Neural cell (in vitro differentiated cells): ENCODE measurements at regions not wholly inside any gene's neighbourhood (a gene's known extent, or its start where the extent isn't known, plus 50 kb on each side); places are given as distances from the start of the nearest gene placed in this dataset.

Experiments
- EP300 ChIP-seq: fragments of 450-650 bp; conservative IDR thresholded peaks from 2 replicates; pipeline ENCODE4 v1.6.1; 2014; ENCODE audit warnings: antibody characterized with exemption, mild to moderate bottlenecking, moderate library complexity; ENCODE audit not compliant: poor library complexity, severe bottlenecking
- EZH2 ChIP-seq: fragments of 200-600, 300-800 bp; shearing (Covaris generic), sonication (generic); IDR thresholded peaks from 2 replicates; pipeline ENCODE4 v1.6.1; 2014; ENCODE audit warnings: antibody characterized with exemption, low read length, borderline replicate concordance, mild to moderate bottlenecking; ENCODE audit not compliant: insufficient read depth, poor library complexity, severe bottlenecking
- POLR2AphosphoS5 ChIP-seq: IDR thresholded peaks from 2 replicates; pipeline ENCODE4 v1.6.1; 2012
- RAD21 ChIP-seq: fragments of 450-650 bp; conservative IDR thresholded peaks from 2 replicates; pipeline ENCODE4 v1.6.1; 2014; ENCODE audit warnings: antibody characterized with exemption, mild to moderate bottlenecking, moderate library complexity
- TF ChIP-seq, protein P1 (sequence below): fragments of 450-650 bp; IDR thresholded peaks from 2 replicates; pipeline ENCODE4 v1.5.1; 2014; ENCODE audit warnings: antibody characterized with exemption, mild to moderate bottlenecking, moderate library complexity; ENCODE audit not compliant: poor library complexity, severe bottlenecking
- TF ChIP-seq, protein P2 (sequence below): IDR thresholded peaks from 2 replicates; pipeline ENCODE4 v1.6.1; 2012; ENCODE audit warnings: borderline replicate concordance

DNA sequence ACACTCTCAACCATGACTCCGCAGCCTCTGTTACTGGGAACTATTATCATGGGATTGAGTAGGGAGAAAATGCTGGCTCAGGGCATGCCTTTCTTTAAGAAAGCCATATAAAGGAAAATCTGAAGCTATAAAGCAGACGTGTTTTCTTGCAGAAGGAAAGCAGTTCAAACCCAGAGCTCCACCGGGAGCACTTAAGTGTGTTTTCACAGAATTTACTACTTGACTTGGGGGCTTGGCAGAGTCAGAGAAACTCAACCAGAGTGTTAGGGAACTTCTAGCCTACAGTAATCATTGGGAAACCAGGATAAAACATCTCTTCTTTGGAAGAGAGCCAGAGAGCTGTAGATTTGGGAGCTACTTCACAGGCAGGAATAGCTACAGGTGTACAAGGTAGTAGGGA is 283.4 kb upstream of the ADRA1B start:
- TF ChIP-seq POLR2AphosphoS5 (no peak), EZH2 (no peak), EP300 (no peak), RAD21 (no peak)
- TF ChIP-seq, protein P1, sequence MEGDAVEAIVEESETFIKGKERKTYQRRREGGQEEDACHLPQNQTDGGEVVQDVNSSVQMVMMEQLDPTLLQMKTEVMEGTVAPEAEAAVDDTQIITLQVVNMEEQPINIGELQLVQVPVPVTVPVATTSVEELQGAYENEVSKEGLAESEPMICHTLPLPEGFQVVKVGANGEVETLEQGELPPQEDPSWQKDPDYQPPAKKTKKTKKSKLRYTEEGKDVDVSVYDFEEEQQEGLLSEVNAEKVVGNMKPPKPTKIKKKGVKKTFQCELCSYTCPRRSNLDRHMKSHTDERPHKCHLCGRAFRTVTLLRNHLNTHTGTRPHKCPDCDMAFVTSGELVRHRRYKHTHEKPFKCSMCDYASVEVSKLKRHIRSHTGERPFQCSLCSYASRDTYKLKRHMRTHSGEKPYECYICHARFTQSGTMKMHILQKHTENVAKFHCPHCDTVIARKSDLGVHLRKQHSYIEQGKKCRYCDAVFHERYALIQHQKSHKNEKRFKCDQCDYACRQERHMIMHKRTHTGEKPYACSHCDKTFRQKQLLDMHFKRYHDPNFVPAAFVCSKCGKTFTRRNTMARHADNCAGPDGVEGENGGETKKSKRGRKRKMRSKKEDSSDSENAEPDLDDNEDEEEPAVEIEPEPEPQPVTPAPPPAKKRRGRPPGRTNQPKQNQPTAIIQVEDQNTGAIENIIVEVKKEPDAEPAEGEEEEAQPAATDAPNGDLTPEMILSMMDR: no peak
- TF ChIP-seq, protein P2, sequence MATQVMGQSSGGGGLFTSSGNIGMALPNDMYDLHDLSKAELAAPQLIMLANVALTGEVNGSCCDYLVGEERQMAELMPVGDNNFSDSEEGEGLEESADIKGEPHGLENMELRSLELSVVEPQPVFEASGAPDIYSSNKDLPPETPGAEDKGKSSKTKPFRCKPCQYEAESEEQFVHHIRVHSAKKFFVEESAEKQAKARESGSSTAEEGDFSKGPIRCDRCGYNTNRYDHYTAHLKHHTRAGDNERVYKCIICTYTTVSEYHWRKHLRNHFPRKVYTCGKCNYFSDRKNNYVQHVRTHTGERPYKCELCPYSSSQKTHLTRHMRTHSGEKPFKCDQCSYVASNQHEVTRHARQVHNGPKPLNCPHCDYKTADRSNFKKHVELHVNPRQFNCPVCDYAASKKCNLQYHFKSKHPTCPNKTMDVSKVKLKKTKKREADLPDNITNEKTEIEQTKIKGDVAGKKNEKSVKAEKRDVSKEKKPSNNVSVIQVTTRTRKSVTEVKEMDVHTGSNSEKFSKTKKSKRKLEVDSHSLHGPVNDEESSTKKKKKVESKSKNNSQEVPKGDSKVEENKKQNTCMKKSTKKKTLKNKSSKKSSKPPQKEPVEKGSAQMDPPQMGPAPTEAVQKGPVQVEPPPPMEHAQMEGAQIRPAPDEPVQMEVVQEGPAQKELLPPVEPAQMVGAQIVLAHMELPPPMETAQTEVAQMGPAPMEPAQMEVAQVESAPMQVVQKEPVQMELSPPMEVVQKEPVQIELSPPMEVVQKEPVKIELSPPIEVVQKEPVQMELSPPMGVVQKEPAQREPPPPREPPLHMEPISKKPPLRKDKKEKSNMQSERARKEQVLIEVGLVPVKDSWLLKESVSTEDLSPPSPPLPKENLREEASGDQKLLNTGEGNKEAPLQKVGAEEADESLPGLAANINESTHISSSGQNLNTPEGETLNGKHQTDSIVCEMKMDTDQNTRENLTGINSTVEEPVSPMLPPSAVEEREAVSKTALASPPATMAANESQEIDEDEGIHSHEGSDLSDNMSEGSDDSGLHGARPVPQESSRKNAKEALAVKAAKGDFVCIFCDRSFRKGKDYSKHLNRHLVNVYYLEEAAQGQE: no peak
